KMS-11 (cell line): ENCODE measurements at regions not wholly inside any gene's neighbourhood (a gene's known extent, or its start where the extent isn't known, plus 50 kb on each side); places are given as distances from the start of the nearest gene placed in this dataset.

Experiments
- H2AFZ ChIP-seq: fragments of 200-600 bp; sonication (generic); 2 replicates; pipeline ENCODE4 v1.6.1; 2016; ENCODE audit warnings: antibody characterized with exemption, mixed run types, low read depth
- H3K27ac ChIP-seq: fragments of 200-600 bp; sonication (generic); 2 replicates; pipeline ENCODE4 v1.6.1; 2016; ENCODE audit warnings: mild to moderate bottlenecking, mixed run types
- H3K27me3 ChIP-seq: fragments of 200-600 bp; sonication (generic); 2 replicates; pipeline ENCODE4 v1.6.1; 2017; ENCODE audit warnings: mild to moderate bottlenecking, low read depth, mixed run types, moderate library complexity; ENCODE audit not compliant: insufficient read depth
- H3K36me3 ChIP-seq: fragments of 200-600 bp; sonication (generic); 2 replicates; pipeline ENCODE4 v1.6.1; 2017; ENCODE audit warnings: mild to moderate bottlenecking, mixed run types; ENCODE audit not compliant: insufficient read depth
- H3K4me1 ChIP-seq: fragments of 200-600 bp; sonication (generic); 2 replicates; pipeline ENCODE4 v1.6.1; 2016; ENCODE audit warnings: mild to moderate bottlenecking, low read depth, mixed run types; ENCODE audit not compliant: poor library complexity, severe bottlenecking
- H3K4me2 ChIP-seq: fragments of 200-600 bp; sonication (generic); 2 replicates; pipeline ENCODE4 v1.7.0; 2016; ENCODE audit warnings: mild to moderate bottlenecking, mixed run types
- H3K4me3 ChIP-seq: fragments of 200-600 bp; sonication (generic); IDR thresholded peaks from 2 replicates; pipeline ENCODE4 v1.6.1; 2017; ENCODE audit warnings: low read depth, low read length, mixed read lengths; ENCODE audit not compliant: insufficient read depth
- H3K79me2 ChIP-seq: fragments of 200-600 bp; sonication (generic); 2 replicates; pipeline ENCODE4 v1.6.1; 2016; ENCODE audit warnings: low read depth, mixed run types; ENCODE audit not compliant: insufficient read depth
- H3K9ac ChIP-seq: fragments of 200-600 bp; sonication (generic); 2 replicates; pipeline ENCODE4 v1.6.1; 2016; ENCODE audit warnings: mild to moderate bottlenecking, mixed run types
- H4K20me1 ChIP-seq: fragments of 200-600 bp; sonication (generic); 2 replicates; pipeline ENCODE4 v1.6.1; 2016; ENCODE audit warnings: mild to moderate bottlenecking, mixed run types; ENCODE audit not compliant: insufficient read depth
- TF ChIP-seq, protein P1 (sequence below): fragments of 200-600 bp; sonication (generic); conservative IDR thresholded peaks from 2 replicates; pipeline ENCODE4 v1.6.1; 2017; ENCODE audit warnings: low read depth, mild to moderate bottlenecking, antibody characterized with exemption, low read length, moderate library complexity, mixed read lengths

DNA sequence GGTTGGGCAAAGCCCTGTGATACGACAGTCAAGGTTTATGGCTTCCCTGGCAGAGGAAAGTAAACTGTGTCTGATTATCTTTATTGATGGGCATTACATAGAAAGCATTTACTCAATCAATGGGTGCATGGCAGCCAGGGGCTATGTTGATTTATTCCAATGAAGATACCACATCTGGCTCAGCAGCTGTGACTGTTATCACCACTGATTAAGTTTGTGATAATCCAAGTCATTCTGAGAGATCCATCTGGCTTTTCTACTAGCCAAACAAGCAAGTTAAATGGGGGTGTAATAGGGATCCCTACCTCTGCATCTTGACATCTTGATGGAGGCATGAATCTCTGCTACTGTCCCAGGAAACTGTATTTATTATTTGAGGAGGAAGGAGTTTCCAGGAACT lies 86.7 kb downstream of the KLF6 start:
- TF ChIP-seq, protein P1, sequence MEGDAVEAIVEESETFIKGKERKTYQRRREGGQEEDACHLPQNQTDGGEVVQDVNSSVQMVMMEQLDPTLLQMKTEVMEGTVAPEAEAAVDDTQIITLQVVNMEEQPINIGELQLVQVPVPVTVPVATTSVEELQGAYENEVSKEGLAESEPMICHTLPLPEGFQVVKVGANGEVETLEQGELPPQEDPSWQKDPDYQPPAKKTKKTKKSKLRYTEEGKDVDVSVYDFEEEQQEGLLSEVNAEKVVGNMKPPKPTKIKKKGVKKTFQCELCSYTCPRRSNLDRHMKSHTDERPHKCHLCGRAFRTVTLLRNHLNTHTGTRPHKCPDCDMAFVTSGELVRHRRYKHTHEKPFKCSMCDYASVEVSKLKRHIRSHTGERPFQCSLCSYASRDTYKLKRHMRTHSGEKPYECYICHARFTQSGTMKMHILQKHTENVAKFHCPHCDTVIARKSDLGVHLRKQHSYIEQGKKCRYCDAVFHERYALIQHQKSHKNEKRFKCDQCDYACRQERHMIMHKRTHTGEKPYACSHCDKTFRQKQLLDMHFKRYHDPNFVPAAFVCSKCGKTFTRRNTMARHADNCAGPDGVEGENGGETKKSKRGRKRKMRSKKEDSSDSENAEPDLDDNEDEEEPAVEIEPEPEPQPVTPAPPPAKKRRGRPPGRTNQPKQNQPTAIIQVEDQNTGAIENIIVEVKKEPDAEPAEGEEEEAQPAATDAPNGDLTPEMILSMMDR = no peak
- Histone ChIP-seq H4K20me1 (no peaks in the 10 kb centered on the region), H3K9ac (no peak overlapping the region), H3K27me3 (no peaks in the 10 kb centered on the region), H3K36me3 (no peaks in the 10 kb centered on the region), H3K4me3 (no peak overlapping the region), H3K4me2 (no peak overlapping the region), H2AFZ (no peak overlapping the region), H3K79me2 (no peaks in the 10 kb centered on the region), H3K27ac (no peak overlapping the region), H3K4me1 (no peaks in the 10 kb centered on the region)

DNA sequence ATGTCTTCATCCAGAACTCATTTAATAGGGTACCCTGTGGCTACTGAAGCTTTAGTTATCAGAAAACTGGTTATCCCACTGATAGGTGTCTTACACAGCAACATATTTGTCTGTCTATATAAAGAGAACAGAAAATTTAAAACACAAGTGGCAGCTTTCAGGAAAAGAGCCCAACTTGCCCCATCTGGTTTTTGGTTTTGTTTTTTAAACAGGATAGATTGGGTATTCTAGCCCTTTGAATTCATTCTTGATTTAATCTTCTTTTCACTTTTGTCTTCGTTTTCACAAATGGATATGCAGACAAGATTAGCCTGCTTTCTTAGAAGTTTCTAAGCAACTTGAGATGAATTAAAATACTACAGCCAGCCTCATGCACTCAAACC lies 91.3 kb downstream of the KLF6 start:
- no peak overlapping the region for H3K4me3 ChIP-seq
- TF ChIP-seq, protein P1 = no peak
- H3K27ac ChIP-seq = no peak overlapping the region
- H3K27me3 ChIP-seq = no peaks in the 10 kb centered on the region
- H4K20me1 ChIP-seq = no peaks in the 10 kb centered on the region
- H3K9ac ChIP-seq = no peak overlapping the region
- no peaks in the 10 kb centered on the region for H3K36me3 ChIP-seq
- H3K4me2 ChIP-seq = no peak overlapping the region
- H2AFZ ChIP-seq = no peak overlapping the region
- H3K79me2 ChIP-seq = no peaks in the 10 kb centered on the region
- H3K4me1 ChIP-seq = no peaks in the 10 kb centered on the region

DNA sequence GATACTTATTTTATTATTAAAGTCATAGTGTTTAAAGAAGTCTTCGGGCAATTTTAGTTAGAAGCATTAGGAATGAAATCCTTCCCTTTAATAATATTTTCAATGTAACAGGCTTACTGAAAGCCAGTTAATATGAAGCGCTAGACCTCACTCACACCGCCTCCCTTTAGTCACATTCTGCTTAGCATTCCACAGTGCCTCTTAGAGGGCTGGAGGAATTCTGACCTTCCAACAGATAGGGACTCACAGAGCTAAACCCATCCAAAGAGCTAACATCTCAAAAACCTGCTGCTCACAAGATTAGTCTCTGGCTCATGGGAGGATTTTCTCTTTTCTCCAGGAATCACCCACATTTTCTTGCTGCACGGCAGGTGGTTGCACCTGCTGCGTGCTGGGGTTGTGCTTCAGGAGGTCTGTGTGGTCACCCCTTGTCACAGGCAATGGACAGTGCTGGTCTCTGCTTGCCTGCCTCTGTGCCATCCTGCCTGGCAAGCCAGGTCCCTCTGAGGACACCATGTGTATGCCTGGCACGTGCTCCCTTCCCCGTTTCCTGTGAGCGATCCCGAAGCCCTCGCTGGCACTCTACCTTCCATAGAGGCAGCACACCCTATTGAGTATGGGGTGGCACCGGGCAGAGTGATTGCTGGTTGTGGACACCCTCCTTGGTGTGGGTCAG lies 91.8 kb downstream of the KLF6 start:
- H3K9ac ChIP-seq = no peak overlapping the region

DNA sequence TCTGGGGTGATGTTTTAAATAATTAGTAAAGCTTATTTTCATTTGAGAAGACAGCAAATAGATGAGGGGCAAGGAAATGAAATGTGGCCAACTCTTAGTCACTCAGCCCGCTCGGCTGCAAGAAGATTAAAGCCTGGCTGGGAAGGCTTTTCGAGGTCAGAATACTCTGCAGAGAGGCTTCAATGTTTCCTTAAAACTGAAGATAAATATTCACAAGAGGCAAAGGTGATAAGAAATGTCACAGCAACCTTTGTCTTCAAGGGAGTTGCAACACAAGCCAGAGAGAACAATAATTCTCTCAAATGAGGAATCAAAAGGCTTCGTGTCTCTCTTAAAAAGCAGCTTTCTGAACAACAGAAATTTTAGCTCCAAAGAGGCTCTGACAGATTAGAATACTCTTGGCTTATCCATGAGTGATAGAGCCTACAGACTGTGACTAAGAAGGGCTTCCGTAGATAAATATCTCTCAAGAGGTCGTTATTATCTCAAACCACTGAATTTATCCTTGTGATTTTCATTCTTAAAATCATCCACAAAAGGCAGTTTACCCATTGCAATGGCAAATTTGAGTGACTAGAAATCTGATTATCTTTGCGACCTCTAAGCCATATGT lies 92.5 kb downstream of the KLF6 start:
- no peaks in the 10 kb centered on the region for H3K79me2 ChIP-seq
- H3K9ac ChIP-seq = no peak overlapping the region
- no peak overlapping the region for H3K4me2 ChIP-seq
- no peak overlapping the region for H3K4me3 ChIP-seq
- H4K20me1 ChIP-seq = no peaks in the 10 kb centered on the region
- no peak overlapping the region for H2AFZ ChIP-seq
- H3K36me3 ChIP-seq = no peaks in the 10 kb centered on the region
- no peak overlapping the region for H3K27ac ChIP-seq
- TF ChIP-seq, protein P1 = no peak
- no peaks in the 10 kb centered on the region for H3K4me1 ChIP-seq
- no peaks in the 10 kb centered on the region for H3K27me3 ChIP-seq

More for the DNA sequence above, 91.8 kb downstream of the KLF6 start:
- Histone ChIP-seq H3K27ac (no peak overlapping the region), H3K27me3 (no peaks in the 10 kb centered on the region), H4K20me1 (no peaks in the 10 kb centered on the region), H2AFZ (no peak overlapping the region), H3K4me1 (no peaks in the 10 kb centered on the region), H3K4me2 (no peak overlapping the region), H3K4me3 (no peak overlapping the region), H3K79me2 (no peaks in the 10 kb centered on the region), H3K36me3 (no peaks in the 10 kb centered on the region)
- TF ChIP-seq, protein P1 = no peak
